ENCODE measurements at regions not wholly inside any gene's neighbourhood (a gene's known extent, or its start where the extent isn't known, plus 50 kb on each side); places are given as distances from the start of the nearest gene placed in this dataset.

GRCh38 chr5:155418960-155419579, 405.5 kb downstream of the KIF4B start:
- no peak for TF ChIP-seq SIN3A (IDR thresholded peaks at IDR 0.05; ENCODE audit: borderline replicate concordance, insufficient read depth, low read length)

DNA sequence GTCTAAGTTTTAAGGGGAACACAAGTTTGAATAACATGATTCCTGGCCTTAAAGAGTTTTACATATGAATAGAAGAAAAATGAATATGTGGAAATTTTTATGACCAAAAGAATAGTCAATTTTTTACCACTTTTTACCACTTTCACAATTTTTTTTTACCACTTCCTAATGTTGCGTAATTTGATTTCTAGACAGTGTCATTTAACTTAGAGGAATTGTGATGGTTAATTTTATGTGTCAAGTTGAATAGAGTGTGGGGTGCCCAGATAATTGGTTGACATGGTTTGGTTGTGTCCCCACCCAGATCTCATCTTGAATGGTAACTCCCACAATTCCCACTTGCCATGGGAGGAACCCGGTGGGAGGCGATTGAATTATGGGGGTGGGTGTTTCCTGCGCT, 416.6 kb downstream of the KIF4B start:
- TF ChIP-seq SIN3A (IDR thresholded peaks at IDR 0.05; ENCODE audit: borderline replicate concordance, insufficient read depth, low read length): no peak
- no peak for TF ChIP-seq POLR2AphosphoS5 (IDR thresholded peaks at IDR 0.05; ENCODE audit: low read depth, low read length)
- TF ChIP-seq FOXP2 (optimal IDR thresholded peaks at IDR 0.05; ENCODE audit: borderline replicate concordance, extremely low read depth, extremely low read length, insufficient read depth): no peak
- no peak for TF ChIP-seq TAF1 (IDR thresholded peaks at IDR 0.05; ENCODE audit: borderline replicate concordance, insufficient read depth, low read length)
- no peak for TF ChIP-seq REST (IDR thresholded peaks at IDR 0.05; ENCODE audit: insufficient read depth in 1 of 2, low read depth in 2 of 2, low read length in 2 of 2)

DNA sequence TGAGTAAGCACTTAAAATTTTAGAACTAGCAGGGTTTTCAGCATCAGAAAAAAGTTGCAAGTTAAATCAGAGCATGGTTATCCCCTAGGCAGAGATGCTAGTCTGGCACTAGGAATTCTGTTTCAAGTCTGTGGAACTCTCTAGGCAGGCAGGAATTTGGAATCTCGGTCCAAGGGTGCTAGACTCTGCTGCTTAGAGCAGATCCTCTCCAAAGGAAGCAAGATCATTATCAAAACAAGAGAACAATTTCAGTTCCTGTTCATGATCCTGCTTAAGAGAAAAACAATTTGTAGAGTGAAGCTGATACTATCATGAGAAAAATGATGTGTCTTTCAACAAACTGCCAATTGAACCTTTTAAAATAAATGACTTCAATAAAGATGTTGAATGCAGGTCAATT, 420.7 kb downstream of the KIF4B start:
- TF ChIP-seq REST (IDR thresholded peaks at IDR 0.05; ENCODE audit: insufficient read depth in 1 of 2, low read depth in 2 of 2, low read length in 2 of 2): no peak
- TF ChIP-seq POLR2AphosphoS5 (IDR thresholded peaks at IDR 0.05; ENCODE audit: low read depth, low read length): no peak
- no peak for TF ChIP-seq FOXP2 (optimal IDR thresholded peaks at IDR 0.05; ENCODE audit: borderline replicate concordance, extremely low read depth, extremely low read length, insufficient read depth)
- TF ChIP-seq SIN3A (IDR thresholded peaks at IDR 0.05; ENCODE audit: borderline replicate concordance, insufficient read depth, low read length): no peak
- TF ChIP-seq TAF1 (IDR thresholded peaks at IDR 0.05; ENCODE audit: borderline replicate concordance, insufficient read depth, low read length): no peak

DNA sequence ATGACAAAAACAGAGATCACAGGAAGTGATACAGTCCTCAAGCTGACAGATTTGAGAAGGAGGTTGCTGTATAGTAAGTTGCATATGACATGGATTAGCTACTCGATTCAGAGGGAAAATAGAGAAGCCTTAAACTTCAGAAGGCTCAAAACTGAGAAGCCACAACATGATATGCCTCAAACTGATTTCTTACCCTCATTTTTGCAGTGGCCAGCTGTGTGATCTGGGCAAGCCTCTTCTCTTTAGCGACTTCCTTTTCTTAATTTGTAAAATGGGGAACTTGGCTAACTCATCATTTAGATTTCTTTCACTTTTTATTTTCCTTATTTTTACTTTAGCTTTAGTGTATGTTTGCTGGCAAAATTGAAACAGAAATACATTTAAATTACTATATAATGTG, 421.1 kb downstream of the KIF4B start:
- TF ChIP-seq TAF1 (IDR thresholded peaks at IDR 0.05; ENCODE audit: borderline replicate concordance, insufficient read depth, low read length): no peak
- no peak for TF ChIP-seq REST (IDR thresholded peaks at IDR 0.05; ENCODE audit: insufficient read depth in 1 of 2, low read depth in 2 of 2, low read length in 2 of 2)

- TF ChIP-seq TAF1 (IDR thresholded peaks at IDR 0.05; ENCODE audit: borderline replicate concordance, insufficient read depth, low read length): no peak
- no peak for TF ChIP-seq POLR2AphosphoS5 (IDR thresholded peaks at IDR 0.05; ENCODE audit: low read depth, low read length)
- TF ChIP-seq REST (IDR thresholded peaks at IDR 0.05; ENCODE audit: insufficient read depth in 1 of 2, low read depth in 2 of 2, low read length in 2 of 2): no peak
- TF ChIP-seq SIN3A (IDR thresholded peaks at IDR 0.05; ENCODE audit: borderline replicate concordance, insufficient read depth, low read length): no peak
- TF ChIP-seq FOXP2 (optimal IDR thresholded peaks at IDR 0.05; ENCODE audit: borderline replicate concordance, extremely low read depth, extremely low read length, insufficient read depth): no peak
These were observed 428.3 kb downstream of the KIF4B start for GRCh38 chr5:155441849-155442248.
